ENCODE measurements at regions not wholly inside any gene's neighbourhood (a gene's known extent, or its start where the extent isn't known, plus 50 kb on each side); places are given as distances from the start of the nearest gene placed in this dataset.

GRCh38 chr20:4524307-4524706 is 161.9 kb upstream of the PRNP start:
- TF ChIP-seq PPARA (CRISPR knock-in tag; IDR thresholded peaks at IDR 0.05; ENCODE audit: borderline replicate concordance), result no peak
- TF ChIP-seq ARNTL (CRISPR knock-in tag; IDR thresholded peaks at IDR 0.05; ENCODE audit: borderline replicate concordance, low read depth), result no peak
- no peak for TF ChIP-seq ESRRG (CRISPR knock-in tag; IDR thresholded peaks at IDR 0.05)
- TF ChIP-seq ZFP3 (CRISPR knock-in tag; IDR thresholded peaks at IDR 0.05), result no peak
- TF ChIP-seq RARB (CRISPR knock-in tag; IDR thresholded peaks at IDR 0.05), result no peak
- TF ChIP-seq ZNF70 (CRISPR knock-in tag; IDR thresholded peaks at IDR 0.05), result no peak
- no peak for TF ChIP-seq GLIS3 (CRISPR knock-in tag; IDR thresholded peaks at IDR 0.05)
- TF ChIP-seq ZC3H10 (CRISPR knock-in tag; IDR thresholded peaks at IDR 0.05), result no peak
- TF ChIP-seq SNAI2 (CRISPR knock-in tag; IDR thresholded peaks at IDR 0.05), result no peak
